ACHN (cell line): ENCODE measurements at regions not wholly inside any gene's neighbourhood (a gene's known extent, or its start where the extent isn't known, plus 50 kb on each side); places are given as distances from the start of the nearest gene placed in this dataset.

Source experiments
- DNase-seq: peaks from one replicate; pipeline ENCODE4 v3.0.0-alpha.2; 2015
- in situ Hi-C: cut with HindIII; loops from 2 replicates; pipeline ENCODE4 v1.10.0; 2017; ENCODE audit warnings: low sequenced_read_pairs, low pct_ligation_motif_present, low pct_unique_long_range_greater_than_20kb

DNA sequence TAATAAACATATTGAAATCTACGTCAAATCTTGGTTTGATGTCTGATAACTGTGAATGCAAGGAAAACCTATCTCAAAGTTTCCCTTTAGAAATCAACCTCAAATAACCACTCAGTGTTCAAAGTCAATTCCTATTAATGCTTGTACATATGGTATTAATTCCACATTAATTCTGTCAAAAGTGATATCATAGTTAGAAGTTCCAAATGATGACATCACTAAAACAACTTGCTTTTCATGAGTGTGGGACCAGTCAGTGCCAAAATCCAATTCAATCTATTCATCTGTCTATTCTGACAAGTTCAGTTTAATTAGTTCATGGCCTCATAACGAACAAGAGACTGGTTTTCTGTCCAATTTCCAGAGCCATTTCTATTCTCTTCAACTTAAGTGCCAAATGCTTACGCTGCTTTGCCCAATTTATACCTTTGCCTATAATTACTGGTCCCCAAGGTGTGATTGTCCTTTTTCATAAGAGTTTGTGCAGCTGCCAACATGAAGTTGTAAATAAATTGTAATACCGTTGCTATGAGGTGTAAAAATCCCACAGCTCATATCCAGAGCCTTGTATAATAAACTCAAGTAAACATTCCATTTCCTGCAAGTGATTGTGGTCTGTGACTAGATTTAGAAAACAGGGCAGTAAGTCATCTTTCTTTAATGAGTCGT is 476.2 kb downstream of the RAB28 start:
- no peak for DNase-seq
- in situ Hi-C loops, result no loop called here

DNA sequence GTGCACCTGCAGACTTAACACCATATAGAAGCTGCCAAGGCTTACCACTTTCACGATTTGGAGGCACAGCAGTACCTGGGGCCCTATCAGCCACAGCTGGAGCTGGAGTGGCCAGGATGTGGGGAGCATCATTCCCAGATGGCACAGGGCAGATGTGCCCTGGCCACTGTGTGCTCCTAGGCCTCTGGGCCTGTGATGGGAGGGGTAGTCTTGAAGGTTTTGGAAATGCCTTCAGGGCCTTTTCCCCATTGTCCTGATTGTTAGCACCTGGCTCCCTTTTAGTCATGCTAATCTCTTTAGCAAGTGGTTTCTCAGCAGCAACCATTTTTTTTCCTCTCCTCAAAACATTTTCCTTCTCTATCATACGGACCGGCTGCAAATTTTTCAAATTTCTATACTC is 490.2 kb downstream of the RAB28 start:
- in situ Hi-C loops, result no loop called here
- DNase-seq, result no peak

DNA sequence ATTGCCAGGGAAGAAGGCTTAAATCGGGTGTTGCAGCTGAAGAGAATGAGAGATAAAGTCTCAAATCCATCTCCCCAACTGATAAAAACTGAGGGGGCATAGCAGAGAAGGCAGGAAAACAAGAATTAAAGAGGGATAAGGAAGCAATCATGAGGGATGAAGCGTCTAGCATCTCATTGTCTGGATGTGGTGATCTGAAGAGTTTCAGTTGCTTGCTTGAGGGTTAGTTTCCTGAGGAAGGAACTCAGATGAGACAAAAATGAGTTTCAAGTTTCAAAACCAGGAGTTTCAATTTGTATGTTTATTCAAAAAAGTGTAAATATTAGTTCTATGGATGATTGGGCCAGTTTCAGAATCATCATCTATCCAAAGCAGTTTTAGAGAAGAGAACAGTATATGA is 496.9 kb downstream of the RAB28 start:
- no peak for DNase-seq
- in situ Hi-C loops, result no loop called here

DNA sequence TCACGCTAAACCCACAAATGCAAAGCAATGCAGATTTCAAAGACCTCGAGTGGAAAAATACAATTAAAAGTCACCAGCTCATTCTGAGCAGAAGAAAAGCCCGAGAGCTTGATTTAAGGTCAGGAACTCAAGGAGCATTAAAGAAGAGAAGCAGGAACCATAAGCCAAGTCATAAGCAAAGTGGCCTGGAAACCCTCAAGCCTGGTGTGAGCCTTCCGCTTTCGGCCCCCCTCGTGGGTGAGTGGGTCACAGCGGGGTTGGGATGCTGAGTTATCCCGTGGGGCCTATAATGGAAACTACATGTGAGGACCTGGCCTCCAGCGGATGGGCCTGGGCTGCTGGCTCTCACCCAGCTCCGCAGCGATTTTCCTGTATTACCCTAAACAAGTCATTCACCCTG is 504.3 kb downstream of the RAB28 start:
- in situ Hi-C loops, result no loop called here
- DNase-seq, result no peak

DNA sequence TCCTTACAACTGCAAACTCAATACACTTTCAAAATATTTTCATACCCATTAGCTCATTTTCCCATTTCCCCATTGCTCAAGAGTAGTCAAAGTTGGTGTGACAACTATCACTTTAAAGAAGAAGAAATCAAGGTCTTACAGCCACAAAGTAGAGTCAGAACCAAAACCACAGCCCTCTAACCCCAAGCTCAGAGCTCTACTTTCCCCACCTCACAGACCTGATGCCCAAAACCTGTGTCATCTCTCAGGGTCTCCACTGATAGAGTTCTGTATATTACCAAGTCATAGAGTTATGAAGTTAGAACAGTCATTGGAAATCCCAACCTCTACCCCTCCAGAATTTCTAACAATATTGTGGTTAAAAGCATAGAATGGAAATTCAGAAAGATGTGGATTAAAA is 505.8 kb downstream of the RAB28 start:
- in situ Hi-C loops, result no loop called here
- no peak for DNase-seq

DNA sequence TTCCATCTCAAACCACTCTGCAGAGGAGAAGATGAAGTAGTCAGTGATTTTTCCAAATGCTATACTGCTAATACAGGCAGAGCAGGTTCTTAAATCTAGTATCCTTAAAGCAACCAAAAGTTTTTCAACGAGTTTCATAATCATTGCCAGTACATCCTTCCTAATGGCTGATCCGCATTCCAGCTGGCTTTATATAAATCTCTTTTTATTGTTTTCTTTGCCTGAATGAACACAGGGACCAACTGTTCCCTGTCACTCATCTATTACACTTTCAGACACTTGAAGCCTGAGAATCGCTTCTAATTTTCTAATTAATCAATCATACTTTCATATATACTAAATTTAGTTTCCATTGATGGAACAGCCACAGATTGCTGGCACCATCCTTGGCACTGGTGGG is 508.6 kb downstream of the RAB28 start:
- in situ Hi-C loops, result no loop called here
- DNase-seq, result no peak

DNA sequence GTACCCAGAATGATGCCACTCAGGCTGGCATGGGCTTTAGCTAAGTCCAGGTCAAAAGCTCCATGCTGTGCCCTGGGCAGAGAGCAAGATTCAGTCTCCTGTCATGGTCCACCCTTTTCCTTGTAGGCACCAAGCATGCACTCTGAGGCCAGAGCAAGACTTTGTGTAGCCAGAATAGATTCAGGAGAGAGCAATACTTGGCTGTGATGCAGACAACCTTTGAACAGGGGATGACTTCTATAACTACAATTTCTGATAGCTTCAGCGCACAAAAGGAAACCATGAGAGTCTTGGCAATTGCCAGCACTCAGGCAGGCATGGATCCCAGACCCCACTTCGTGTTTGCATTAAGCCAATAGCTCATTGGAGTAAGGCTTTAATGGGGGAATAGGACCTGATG is 510.6 kb downstream of the RAB28 start:
- DNase-seq, result no peak
- in situ Hi-C loops, result no loop called here

DNA sequence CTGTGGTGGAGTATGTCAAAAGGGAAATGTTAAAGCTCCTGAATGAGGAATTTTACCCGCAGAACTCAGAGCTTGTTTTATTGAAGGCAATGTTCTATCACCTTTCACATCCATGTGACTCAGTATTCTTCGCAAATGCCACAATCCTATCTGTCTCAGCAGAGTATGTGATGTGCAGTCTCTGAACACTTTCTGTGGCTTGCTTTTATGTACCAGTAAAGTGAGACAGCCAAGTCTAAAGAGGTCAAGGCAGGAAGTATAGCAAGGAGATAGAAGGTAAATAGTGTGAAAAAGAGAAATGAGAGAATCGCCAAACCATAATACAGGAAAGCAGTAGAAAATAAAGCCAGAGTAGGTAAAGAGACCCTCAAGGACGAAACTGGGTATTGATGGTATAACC is 515.8 kb downstream of the RAB28 start:
- in situ Hi-C loops, result no loop called here
- DNase-seq, result no peak

DNA sequence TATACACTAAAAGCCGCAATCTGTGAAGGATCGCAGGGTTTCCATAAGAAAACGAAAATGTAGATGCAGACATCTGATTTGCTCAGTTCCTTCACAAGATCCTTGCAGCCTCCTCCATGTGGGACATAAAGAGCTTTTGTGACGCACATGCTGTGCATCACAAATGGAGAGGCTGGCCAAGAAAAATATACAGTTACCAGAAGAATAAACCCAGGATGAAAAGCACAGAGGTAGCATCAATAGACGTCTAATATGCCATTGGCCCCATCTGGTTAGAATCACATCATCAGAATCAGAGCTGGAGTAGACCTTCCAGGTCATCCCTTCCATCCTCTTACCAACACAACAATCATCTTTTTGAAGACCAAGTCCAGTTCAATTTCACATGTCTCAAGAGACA is 517.4 kb downstream of the RAB28 start:
- no peak for DNase-seq
- in situ Hi-C loops, result no loop called here

DNA sequence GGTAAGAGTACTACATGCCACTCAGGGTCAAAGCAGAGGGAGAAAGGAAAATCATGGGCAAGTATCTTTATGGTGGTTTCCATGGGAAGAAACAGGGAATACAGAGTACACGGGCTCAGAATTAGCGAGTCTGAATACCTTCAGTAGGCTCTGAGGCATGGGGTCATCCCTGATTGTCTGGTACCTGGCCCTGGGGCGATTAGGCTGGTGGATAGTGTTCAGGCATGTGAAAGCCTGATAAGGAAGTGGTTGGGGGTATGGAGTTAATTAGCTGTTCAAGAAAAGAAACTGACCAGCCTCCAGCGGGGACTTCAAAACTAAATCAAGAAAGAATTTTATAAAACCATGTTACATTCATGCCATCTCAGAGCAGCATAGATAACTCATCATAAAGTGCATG is 518.8 kb downstream of the RAB28 start:
- no peak for DNase-seq
- in situ Hi-C loops, result no loop called here

DNA sequence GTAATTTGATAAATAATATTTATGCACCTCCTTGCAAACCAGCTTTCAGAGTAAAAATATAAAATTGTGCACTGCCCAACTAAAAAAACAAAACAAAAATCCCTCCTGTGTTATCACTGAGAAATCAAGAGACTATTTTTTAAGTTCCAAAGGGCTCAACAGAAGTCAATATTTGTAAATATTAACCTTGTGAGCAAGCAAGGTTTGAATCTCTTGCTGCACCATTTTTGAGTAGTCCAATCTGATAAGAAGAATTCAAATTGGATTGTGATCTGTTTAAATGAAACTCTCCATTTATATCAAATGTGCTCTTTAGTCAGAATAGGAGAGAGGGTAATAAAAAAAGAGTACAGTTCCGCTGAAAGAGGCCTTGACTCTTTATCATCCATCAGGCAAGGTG is 520.2 kb downstream of the RAB28 start:
- no peak for DNase-seq
- in situ Hi-C loops, result no loop called here

DNA sequence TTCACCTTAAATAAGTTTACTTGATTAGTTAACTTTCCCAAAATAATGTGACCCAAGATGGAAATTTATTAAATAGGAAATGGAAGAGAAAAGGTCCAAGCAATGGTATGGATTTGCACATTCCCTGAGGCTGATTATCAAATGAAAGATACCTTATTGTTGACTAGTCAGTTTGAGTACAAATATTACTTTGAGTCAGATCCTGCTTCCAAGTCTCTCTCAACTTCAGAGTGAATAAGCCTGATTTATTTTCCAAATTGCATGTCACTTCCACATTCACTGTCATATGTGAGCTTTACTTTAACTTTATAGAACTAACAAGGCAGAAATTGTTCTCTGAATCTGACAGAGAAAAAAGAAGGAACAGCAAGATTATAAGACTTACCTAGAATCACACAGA is 520.8 kb downstream of the RAB28 start:
- no peak for DNase-seq
- in situ Hi-C loops, result no loop called here

DNA sequence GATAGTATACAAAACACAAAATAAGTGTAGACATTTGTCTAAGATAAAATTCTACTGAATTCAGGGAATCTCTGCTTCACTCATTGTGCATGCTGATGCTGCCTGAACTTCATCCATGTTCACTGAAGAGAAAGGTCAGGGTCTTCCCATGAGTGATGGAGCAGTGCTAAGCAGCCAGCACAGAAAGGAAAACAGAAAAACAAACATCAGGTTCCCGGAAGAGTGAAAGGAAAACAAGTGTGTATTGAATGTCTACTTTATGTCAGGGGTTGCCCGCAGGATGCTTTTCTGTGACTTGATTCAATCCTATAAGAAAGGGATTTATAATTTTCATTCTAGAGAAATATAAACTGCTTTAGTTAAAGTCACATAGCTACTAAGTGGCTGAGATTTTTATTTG is 522.4 kb downstream of the RAB28 start:
- in situ Hi-C loops, result no loop called here
- no peak for DNase-seq

DNA sequence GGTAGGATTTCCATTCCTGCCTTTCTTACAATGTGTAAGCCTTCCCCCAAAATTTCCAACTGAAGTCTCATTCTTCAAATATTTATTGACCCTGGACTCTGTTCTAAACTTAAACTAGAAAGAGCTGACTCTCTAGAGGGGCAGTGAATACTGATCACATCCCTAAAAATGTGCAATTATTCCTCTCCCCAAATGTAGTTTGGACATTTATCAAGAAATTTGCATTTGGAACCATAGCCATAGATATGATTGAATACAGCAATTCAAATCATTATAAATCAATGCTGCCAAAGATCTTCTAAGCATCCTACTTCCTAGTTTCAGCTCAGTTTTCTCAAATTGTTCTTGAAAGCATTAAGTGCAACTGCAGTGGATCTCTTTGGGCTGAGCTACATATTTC is 525.7 kb downstream of the RAB28 start:
- no peak for DNase-seq
- in situ Hi-C loops, result no loop called here

DNA sequence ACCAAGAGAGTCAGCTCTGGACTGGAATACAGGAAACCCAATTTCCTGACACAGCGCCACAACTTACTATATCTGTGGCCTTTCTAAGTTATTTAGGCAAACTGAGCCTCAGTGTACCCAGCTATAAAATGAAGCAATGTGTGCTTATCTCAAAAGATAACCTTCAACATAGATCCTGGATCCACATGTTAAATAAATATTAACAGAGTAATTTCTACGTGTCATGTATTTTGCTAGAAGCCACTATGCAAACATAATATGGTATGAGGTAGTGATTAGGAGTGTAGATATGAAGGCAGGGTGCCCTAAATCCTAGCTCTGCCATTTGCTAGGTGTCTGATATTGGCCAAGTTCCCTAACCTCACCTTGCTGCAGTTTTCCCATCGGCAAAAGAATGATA is 527.0 kb downstream of the RAB28 start:
- DNase-seq, result no peak
- in situ Hi-C loops, result no loop called here

DNA sequence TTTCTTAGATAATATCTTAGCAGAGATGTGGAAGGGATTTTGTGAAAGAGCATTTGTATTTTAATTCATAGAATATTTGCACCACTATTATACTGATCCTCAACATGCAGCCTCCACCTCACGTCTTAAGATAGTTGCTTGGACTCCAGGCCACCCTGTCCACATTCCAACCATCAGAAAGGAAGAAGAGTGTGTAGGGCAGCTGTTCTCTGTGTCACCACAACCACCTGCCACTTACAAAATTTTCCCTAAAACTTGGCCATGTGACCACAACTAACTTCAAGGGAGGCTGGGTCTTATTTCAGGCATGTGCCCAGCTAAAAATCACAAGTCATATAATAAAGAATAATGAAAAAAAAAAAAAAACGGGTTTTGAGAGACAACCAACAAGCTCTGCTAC is 528.1 kb downstream of the RAB28 start:
- in situ Hi-C loops, result no loop called here
- no peak for DNase-seq

DNA sequence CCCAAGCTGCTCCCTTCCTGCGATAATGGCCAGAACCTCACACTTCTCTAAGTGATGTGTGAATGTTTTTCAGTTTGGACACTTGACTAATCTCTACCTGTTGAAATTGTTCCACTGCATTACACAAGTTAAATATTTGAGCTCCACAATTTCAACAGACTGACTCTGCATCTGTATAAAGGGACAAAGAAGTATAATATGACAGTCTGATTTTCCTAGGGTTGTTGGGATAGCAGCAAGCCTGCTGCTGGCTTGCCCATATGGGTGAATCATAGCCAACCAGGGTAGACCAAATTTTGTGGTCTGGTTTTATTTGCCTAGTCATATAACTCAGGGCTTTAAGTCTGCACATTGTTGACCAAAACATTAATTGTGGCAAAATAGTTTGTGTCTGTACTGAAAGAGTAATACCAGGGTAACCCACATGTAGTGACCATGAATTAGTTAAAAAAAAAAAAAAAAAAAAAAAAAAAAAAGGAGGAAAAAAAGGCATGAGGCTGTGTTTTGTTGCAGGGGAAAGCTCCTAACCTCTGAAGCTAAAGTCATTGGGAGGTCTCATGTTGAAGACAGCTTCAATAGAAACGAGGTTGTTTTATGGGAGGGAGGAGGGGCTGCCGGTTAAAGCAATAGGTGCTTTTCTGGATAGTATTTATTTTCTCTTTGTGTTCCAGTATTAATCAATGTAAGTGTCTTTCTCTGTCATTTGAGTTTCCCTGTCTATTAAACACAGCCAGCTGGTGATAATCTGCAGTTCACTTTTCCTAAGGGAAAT is 534.2 kb downstream of the RAB28 start:
- in situ Hi-C loops, result no loop called here
- DNase-seq, result no peak

DNA sequence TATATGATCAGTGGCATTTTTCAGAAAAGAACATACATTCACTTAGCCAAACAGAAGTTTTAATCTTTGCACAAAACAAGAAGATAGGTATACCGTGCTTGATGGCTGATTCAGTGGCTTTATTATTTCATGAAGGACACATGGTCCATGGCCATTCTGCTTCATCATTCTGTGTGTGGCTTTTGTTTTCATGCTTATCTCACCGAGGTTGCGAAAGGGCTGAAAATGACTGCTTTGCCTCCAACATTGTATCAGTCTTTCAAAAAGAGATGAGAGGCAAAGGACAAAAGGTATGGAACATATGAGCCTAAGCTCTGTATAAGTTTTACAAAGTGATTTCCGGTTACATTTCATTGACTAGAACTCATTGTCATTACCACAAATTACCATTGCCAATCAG is 541.1 kb downstream of the RAB28 start:
- no peak for DNase-seq

DNA sequence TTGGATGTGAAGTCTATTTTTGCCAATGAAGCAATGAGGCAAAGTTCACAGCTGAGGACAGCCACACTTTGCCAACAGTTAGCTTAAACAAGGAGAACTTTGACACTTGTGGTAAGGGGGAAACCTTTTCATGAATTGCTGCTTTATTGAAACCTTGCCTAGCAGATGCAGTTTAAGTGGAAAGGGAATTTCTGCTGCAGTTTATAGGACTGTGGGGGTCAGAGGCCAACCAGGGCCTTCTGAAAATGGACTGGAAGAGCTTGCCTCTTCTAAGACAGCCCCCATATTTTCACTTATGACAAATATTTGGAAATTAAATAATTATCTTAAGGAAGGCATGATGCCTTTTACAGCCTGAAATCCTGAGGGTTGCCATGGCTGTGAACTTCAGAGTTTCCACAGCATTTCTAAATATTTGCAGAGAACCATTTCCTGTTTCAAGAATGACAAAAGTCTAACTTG is 550.3 kb downstream of the RAB28 start:
- in situ Hi-C loops, result no loop called here

More for the DNA sequence above, 541.1 kb downstream of the RAB28 start:
- in situ Hi-C loops, result no loop called here

DNA sequence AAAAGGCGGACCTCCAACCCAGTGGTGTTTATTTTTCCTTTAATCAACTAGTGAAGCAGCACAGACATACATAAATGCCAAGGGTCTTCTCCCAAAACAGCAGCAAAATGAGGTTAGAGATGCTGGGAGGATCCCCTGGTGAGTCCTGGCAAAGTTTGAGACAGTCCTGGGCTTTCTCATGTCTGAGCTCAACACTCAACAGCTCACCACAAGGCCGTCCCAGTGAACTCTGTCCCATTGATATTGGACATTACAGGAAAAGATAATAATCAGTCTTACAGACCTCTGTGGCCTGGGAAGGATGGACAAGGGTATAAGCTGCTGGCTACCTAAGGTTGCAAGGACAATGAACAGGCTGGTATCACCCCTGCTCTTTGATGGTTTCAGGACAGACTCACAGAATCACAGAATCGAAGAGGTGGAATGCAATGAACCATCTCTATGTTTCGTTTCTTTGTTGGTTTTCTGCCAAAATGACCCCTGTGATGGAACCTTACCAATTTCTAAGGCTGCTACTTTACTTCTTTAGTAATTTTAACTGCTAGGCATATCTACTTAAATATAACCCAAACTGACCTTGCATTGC is 551.8 kb downstream of the RAB28 start:
- in situ Hi-C loops, result no loop called here
- no peak for DNase-seq

More for the DNA sequence above, 550.3 kb downstream of the RAB28 start:
- DNase-seq, result no peak
